ENCODE measurements at regions not wholly inside any gene's neighbourhood (a gene's known extent, or its start where the extent isn't known, plus 50 kb on each side); places are given as distances from the start of the nearest gene placed in this dataset.

- TF ChIP-seq, protein P1, sequence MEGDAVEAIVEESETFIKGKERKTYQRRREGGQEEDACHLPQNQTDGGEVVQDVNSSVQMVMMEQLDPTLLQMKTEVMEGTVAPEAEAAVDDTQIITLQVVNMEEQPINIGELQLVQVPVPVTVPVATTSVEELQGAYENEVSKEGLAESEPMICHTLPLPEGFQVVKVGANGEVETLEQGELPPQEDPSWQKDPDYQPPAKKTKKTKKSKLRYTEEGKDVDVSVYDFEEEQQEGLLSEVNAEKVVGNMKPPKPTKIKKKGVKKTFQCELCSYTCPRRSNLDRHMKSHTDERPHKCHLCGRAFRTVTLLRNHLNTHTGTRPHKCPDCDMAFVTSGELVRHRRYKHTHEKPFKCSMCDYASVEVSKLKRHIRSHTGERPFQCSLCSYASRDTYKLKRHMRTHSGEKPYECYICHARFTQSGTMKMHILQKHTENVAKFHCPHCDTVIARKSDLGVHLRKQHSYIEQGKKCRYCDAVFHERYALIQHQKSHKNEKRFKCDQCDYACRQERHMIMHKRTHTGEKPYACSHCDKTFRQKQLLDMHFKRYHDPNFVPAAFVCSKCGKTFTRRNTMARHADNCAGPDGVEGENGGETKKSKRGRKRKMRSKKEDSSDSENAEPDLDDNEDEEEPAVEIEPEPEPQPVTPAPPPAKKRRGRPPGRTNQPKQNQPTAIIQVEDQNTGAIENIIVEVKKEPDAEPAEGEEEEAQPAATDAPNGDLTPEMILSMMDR (IDR thresholded peaks at IDR 0.05; ENCODE audit: insufficient read depth, missing control alignments): no peak
- DNase-seq (ENCODE audit: insufficient read length, low spot score) (no peak), FAIRE-seq (no peak)
Measured at GRCh38 chr15:81449836-81450474, 75.9 kb upstream of the TMC3 start.

DNA sequence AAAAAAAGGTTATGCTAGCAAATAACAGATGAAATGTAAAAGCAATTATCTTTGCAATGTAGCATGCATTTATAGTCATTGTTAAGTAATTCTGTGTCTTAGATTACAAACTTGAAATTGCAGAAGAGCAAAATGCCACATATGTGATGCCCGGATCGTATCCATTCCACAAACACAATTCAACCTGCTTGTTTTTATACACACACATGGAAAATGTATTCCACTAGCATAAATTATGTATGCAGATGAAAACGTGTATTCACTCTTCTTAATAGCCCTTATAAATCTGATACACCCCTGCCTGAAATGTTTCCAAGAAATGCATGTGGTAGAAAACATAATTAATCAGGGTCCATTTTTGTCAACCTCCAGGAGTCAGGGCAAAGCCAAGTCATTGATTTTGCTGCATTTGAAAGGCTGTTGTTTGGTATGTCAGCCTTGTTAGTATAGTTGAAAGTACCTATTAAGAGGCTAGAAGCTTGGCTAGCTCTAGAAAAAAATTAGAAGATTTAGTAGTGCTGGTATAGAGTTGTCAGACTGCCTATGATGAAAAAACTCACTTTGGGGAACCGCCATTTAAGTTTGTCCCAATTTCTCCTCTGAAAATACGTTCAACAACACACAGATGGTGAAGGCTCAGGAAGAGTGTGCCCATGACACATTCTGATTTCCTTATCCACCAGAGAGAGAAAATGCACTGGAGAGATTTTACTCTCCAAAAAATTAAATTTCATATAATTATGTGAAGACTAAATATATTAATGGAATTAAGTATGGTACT, 69.2 kb upstream of the TMC3 start:
- no peak for DNase-seq (ENCODE audit: insufficient read length, low spot score)
- TF ChIP-seq, protein P1 (IDR thresholded peaks at IDR 0.05; ENCODE audit: insufficient read depth, missing control alignments): no peak
- FAIRE-seq: no peak

- DNase-seq (ENCODE audit: insufficient read length, low spot score): no peak
- TF ChIP-seq, protein P1 (IDR thresholded peaks at IDR 0.05; ENCODE audit: insufficient read depth, missing control alignments): no peak
- FAIRE-seq: no peak
Measured at GRCh38 chr15:81442454-81442853, 68.4 kb upstream of the TMC3 start.

- FAIRE-seq (no peak), DNase-seq (ENCODE audit: insufficient read length, low spot score) (no peak)
- TF ChIP-seq, protein P1 (IDR thresholded peaks at IDR 0.05; ENCODE audit: insufficient read depth, missing control alignments): no peak
Measured at GRCh38 chr15:81434851-81435250, 60.8 kb upstream of the TMC3 start.

DNA sequence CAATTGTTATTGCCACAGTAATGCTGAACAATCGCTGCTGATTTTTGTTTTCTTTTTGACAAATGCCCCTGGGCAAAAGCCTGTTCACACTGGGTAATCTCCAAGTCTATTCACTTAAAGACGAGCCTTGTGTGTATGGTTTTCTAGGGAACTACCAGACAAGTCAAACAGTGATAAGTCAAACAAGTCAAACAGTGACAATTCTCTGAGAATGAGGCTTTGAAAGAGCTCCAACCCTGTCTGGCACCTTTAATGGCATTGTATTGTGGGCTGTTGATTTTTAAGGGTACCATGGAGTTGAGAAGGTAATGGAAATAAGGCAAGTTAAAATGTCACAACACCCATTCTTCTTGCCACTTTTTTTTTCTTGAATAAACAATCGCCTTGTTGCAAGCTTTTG, 59.4 kb upstream of the TMC3 start:
- TF ChIP-seq, protein P1 (IDR thresholded peaks at IDR 0.05; ENCODE audit: insufficient read depth, missing control alignments): no peak
- no peak for FAIRE-seq

GRCh38 chr15:81432179-81432578, 58.2 kb upstream of the TMC3 start:
- no peak for DNase-seq (ENCODE audit: insufficient read length, low spot score)
- TF ChIP-seq, protein P1 (IDR thresholded peaks at IDR 0.05; ENCODE audit: insufficient read depth, missing control alignments): no peak
- FAIRE-seq: no peak

More for the DNA sequence above, 59.4 kb upstream of the TMC3 start:
- no peak for DNase-seq (ENCODE audit: insufficient read length, low spot score)

GRCh38 chr15:81427176-81427575, 53.2 kb upstream of the TMC3 start:
- TF ChIP-seq, protein P1 (IDR thresholded peaks at IDR 0.05; ENCODE audit: insufficient read depth, missing control alignments): no peak
- DNase-seq (ENCODE audit: insufficient read length, low spot score) (no peak), FAIRE-seq (no peak)

All from D721Med (cell line).